Coronary artery (tissue), 2 donors: ENCODE measurements at regions not wholly inside any gene's neighbourhood (a gene's known extent, or its start where the extent isn't known, plus 50 kb on each side); places are given as distances from the start of the nearest gene placed in this dataset.

ENCODE experiments used
- DNase-seq: peaks from one replicate; pipeline ENCODE4 v3.0.0-alpha.2; 2017; ENCODE audit warnings: low spot score
- H3K27ac ChIP-seq, 2 donors: fragments of 200-600 bp; sonication (generic); one replicate each; pipeline ENCODE4 v1.5.1; 2016 to 2019
- H3K4me3 ChIP-seq: fragments of 200-600 bp; sonication (generic); 2 replicates; pipeline ENCODE4 v1.5.1; 2016; ENCODE audit warnings: mild to moderate bottlenecking, moderate library complexity
- TF ChIP-seq, protein P1 (sequence below): fragments of 200-600 bp; sonication (generic); IDR thresholded peaks from one replicate; pipeline ENCODE4 v1.5.1; 2019; ENCODE audit warnings: antibody characterized with exemption

- Histone ChIP-seq H3K4me3 (no peak overlapping the region), H3K27ac (no peak overlapping the region)
- no peak for DNase-seq
- TF ChIP-seq, protein P1, sequence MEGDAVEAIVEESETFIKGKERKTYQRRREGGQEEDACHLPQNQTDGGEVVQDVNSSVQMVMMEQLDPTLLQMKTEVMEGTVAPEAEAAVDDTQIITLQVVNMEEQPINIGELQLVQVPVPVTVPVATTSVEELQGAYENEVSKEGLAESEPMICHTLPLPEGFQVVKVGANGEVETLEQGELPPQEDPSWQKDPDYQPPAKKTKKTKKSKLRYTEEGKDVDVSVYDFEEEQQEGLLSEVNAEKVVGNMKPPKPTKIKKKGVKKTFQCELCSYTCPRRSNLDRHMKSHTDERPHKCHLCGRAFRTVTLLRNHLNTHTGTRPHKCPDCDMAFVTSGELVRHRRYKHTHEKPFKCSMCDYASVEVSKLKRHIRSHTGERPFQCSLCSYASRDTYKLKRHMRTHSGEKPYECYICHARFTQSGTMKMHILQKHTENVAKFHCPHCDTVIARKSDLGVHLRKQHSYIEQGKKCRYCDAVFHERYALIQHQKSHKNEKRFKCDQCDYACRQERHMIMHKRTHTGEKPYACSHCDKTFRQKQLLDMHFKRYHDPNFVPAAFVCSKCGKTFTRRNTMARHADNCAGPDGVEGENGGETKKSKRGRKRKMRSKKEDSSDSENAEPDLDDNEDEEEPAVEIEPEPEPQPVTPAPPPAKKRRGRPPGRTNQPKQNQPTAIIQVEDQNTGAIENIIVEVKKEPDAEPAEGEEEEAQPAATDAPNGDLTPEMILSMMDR, result no peak
These were observed 79.6 kb upstream of the WDR1 start for GRCh38 chr4:10196191-10196590.

DNA sequence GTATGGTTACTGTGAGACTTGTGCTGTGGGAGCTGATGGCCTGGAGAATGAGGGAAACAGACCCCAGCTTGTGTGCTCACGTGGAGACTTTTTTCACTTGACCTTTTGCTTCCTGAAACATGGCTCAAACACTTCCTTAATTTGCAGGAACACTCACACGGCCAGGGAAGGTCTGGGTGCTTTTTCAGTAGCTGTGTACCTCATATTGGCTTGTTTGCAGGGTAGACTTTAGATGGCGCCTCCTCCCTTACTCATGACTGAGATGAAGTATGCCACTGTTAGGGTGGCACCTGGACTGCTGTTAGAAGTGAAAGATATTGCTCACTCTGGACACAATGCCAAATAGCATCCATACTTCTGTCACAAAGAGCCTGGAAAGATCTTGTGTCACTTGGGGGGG lies 75.7 kb upstream of the WDR1 start:
- DNase-seq, result no peak
- Histone ChIP-seq H3K27ac (no peak overlapping the region), H3K4me3 (no peak overlapping the region)
- TF ChIP-seq, protein P1, result no peak

- H3K27ac ChIP-seq, result no peak overlapping the region
- H3K4me3 ChIP-seq, result no peak overlapping the region
- TF ChIP-seq, protein P1, result no peak
- no peak for DNase-seq
These were observed 71.9 kb upstream of the WDR1 start for GRCh38 chr4:10188400-10189004.

- H3K4me3 ChIP-seq, result no peak overlapping the region
- no peak overlapping the region for H3K27ac ChIP-seq
- DNase-seq, result no peak
- TF ChIP-seq, protein P1, result no peak
These were observed 69.9 kb upstream of the WDR1 start for GRCh38 chr4:10186228-10187214.

DNA sequence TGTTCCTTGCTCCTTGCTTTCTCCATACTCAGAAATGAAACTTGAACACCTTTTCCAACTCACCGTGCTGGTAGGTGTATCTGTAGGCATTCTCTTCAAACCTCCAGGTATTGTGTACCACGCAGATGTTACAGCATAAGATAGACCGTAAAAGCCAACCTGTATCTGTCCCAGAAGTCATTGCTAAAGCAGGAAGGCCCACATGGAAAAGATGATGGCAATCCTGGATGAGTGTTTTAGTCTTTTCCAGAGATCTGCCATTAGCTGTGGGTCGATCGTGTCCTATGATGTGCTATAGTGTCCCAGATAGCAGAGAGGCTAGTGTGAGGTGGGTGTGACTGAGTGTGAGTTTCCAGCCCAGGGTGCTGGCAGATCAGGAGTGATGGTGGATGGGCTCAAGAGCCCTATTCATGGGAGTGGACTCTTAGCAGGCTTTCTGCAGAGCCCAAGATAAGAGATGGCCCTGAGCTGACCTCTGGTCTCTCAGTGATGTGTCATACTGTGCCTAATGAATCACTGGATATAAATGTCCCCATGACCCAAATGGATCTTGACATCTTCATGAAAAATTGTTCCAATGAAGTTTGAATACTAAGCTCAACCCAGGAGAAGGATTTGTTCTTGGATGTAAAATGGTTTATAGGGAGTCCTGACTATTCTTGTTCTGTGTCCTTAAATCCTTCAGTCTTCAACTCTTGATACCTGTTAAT lies 69.1 kb upstream of the WDR1 start:
- DNase-seq, result no peak
- no peak overlapping the region for H3K27ac ChIP-seq
- H3K4me3 ChIP-seq, result no peak overlapping the region
- TF ChIP-seq, protein P1, result no peak

DNA sequence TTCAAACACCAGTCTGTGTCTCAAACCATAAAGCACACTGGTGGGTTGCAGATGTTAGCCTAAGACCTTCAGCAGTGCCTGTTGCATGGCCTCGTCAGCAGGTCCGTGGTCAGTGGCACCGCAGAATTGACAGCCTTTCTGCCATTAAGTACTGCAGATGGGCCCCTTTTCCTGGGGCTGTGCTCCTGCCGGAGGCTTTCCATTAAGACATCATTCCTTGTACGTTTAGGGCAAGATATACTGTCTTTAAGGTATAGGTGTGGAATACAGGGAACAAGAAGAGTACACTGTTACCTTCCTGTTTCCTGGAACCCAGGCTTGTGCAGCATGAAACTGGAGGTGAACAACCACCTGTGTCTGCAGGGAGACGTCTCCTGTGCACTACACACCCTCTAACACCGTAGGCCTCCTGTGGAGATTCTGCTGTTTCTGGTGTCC lies 67.9 kb upstream of the WDR1 start:
- DNase-seq, result no peak
- TF ChIP-seq, protein P1, result no peak
- no peak overlapping the region for H3K4me3 ChIP-seq
- H3K27ac ChIP-seq, result no peak overlapping the region
